HG03139 (cell line): ENCODE measurements at regions not wholly inside any gene's neighbourhood (a gene's known extent, or its start where the extent isn't known, plus 50 kb on each side); places are given as distances from the start of the nearest gene placed in this dataset.

Experiments
- ATAC-seq: cut with Tn5 transposase; IDR thresholded peaks from one replicate; pipeline ENCODE4 v1.9.1; 2021; ENCODE audit not compliant: unreplicated experiment

DNA sequence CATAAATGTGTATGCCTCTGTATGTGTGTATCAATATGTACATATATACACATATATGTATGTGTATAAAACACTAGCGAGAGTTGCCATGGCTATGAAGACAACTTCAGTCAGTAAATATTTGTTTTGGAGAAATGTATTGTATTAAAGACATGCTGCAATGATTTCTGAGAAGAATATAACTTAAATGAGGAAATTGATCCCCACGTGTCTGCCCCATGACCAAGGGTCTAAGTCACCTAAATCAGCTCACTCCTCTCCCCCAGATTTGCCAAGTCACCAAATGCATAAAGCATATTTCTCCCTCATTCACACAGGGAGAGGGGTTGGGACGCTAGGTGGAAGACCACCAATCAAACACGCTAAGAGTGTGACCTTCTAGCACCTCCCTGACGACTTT lies 58.3 kb upstream of the LYST start:
- ATAC-seq = no peak

DNA sequence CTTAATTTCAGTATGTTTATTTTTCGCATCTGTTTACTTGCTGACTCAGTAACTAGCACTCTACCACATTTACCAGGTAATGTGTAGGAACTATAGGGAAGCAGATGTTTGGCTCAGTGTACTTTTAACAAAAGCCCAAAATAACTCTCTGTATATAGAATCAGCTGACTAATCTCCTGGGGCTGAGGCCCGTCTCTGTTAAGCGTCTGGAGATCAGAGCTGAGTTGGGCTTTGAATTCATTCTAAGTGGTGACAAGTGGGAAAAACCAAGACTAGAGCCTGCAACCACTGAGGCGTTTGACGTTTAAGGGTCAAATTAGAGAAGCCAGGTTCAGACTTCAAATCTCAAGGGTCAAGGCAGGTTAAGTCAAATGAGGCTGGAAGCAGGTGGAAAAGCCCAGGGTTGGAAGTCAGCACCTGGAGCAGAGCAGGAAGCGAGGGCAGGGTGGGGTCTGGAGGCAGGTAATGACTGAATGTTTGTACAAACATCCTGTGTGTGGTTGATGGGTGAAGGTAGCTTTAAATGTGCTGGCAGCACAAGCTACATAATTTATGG lies 56.8 kb upstream of the LYST start:
- no peak for ATAC-seq

DNA sequence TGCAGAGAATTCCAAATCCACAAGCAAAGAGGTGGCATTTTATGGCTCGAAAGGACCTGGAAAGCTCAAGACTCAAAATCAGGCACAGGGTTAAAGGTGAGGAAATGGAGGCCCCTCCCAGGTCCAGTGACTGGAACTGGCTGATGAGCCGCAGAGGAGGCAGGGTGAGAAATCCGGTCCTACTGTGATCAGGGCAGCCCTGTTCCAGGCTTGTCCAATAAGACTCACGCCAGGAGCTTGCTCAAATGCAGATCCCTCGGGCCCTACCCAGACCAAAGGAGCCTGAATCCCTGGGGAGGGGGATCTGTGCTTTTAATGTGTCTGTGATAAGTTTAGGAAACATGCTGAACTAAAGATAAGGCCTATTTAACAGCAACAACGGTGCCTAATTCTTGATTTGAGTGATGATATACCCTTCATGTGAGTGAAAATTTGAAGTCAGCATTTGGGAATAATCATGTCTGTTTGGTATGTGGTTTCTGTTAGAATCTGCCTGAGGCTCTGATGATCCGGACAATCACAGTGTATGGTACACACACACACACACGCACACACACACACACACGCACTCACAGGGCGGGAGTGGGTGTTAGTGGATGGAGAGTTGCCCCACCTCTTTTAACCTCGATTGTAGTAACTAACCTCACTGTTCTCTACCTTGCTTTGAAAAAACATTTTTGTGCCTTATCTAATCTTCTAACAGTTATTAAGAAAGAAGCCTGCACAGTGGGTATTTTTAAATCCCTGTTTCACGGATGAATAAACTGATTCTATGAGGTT lies 54.1 kb upstream of the LYST start:
- no peak for ATAC-seq

- ATAC-seq = no peak
These were observed 53.2 kb upstream of the LYST start for GRCh38 chr1:235919833-235920441.

GRCh38 chr1:235919127-235919832 lies 52.6 kb upstream of the LYST start:
- no peak for ATAC-seq

- ATAC-seq = no peak
These were observed 51.8 kb upstream of the LYST start for GRCh38 chr1:235918465-235918864.

- ATAC-seq = no peak
These were observed 51.3 kb upstream of the LYST start for GRCh38 chr1:235918032-235918431.

DNA sequence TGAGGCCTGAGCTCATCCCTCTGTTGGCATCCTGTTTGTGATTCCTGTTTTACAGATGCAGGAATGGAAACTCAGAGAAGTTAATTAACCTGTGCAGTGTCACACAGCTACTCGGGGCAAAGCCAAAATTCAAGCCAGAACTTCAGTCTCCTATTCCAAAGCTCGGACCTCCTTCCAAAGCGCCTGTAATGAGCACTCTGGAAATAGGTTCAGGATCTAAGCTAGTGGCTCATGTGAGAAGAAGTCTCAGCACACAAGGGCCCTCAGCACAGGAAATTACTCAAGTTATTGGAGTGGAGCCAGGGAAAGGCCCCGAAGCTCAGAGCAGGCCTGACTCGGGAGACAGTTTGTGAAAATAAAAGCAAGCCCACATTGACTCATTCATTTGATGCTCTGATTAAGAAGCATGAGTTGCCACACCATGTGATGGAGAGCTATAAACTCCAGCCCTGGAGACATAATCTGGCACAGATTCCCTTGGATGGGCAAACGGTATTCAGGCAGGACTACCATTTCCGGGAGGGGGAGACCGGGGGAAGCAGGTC lies 50.6 kb upstream of the LYST start:
- peak; percentile 70 for ATAC-seq
